HG02840 (cell line): ENCODE measurements at regions not wholly inside any gene's neighbourhood (a gene's known extent, or its start where the extent isn't known, plus 50 kb on each side); places are given as distances from the start of the nearest gene placed in this dataset.

ENCODE experiments used
- ATAC-seq: cut with Tn5 transposase; IDR thresholded peaks from one replicate; pipeline ENCODE4 v1.9.1; 2021; ENCODE audit warnings: mild to moderate bottlenecking, moderate library complexity, moderate number of reproducible peaks; ENCODE audit not compliant: unreplicated experiment, low FRiP score

GRCh38 chr2:168373468-168373867, 82.6 kb upstream of the CERS6 start:
- no peak for ATAC-seq

GRCh38 chr2:168375195-168375798, 80.8 kb upstream of the CERS6 start:
- no peak for ATAC-seq

GRCh38 chr2:168378960-168379669, 77.0 kb upstream of the CERS6 start:
- no peak for ATAC-seq

- no peak for ATAC-seq
Observed at GRCh38 chr2:168380500-168380899, 75.6 kb upstream of the CERS6 start.

- ATAC-seq = no peak
Observed at GRCh38 chr2:168392024-168392423, 64.0 kb upstream of the CERS6 start.

- no peak for ATAC-seq
Observed at GRCh38 chr2:168392797-168393196, 63.3 kb upstream of the CERS6 start.

GRCh38 chr2:168394262-168394661, 61.8 kb upstream of the CERS6 start:
- ATAC-seq = no peak

- ATAC-seq = no peak
Observed at GRCh38 chr2:168396131-168396530, 59.9 kb upstream of the CERS6 start.

GRCh38 chr2:168397629-168398028, 58.4 kb upstream of the CERS6 start:
- no peak for ATAC-seq

GRCh38 chr2:168401048-168401556, 55.0 kb upstream of the CERS6 start:
- ATAC-seq = no peak

- no peak for ATAC-seq
Observed at GRCh38 chr2:168401771-168402170, 54.3 kb upstream of the CERS6 start.

GRCh38 chr2:168402531-168402930, 53.5 kb upstream of the CERS6 start:
- ATAC-seq = no peak

- no peak for ATAC-seq
Observed at GRCh38 chr2:168403736-168404135, 52.3 kb upstream of the CERS6 start.

GRCh38 chr2:168404764-168405163, 51.3 kb upstream of the CERS6 start:
- no peak for ATAC-seq
